Large intestine (tissue), 3 donors: ENCODE measurements at regions not wholly inside any gene's neighbourhood (a gene's known extent, or its start where the extent isn't known, plus 50 kb on each side); places are given as distances from the start of the nearest gene placed in this dataset.
"Not testable (repeated sequence)": the region's sequence is repeated elsewhere in the genome, so short reads cannot be mapped to it uniquely, and the experiment has no call there.

Source experiments
- DNase-seq, 2 donors: peaks; one replicate each; pipeline versions ENCODE4 v3.0.0 to v3.0.0-alpha.2; 2013
- H3K27ac ChIP-seq: one replicate; pipeline ENCODE4 v1.5.1; 2013; ENCODE audit warnings: low read length
- H3K27me3 ChIP-seq: 2 replicates; pipeline ENCODE4 v1.6.1; 2013; ENCODE audit warnings: low read length; ENCODE audit not compliant: control insufficient read depth, insufficient read depth
- H3K36me3 ChIP-seq: 2 replicates; pipeline ENCODE4 v1.6.1; 2013; ENCODE audit warnings: low read length; ENCODE audit not compliant: control insufficient read depth, insufficient read depth
- H3K4me1 ChIP-seq: one replicate; pipeline ENCODE4 v1.6.1; 2013; ENCODE audit warnings: low read length; ENCODE audit not compliant: control insufficient read depth, insufficient read depth
- H3K4me3 ChIP-seq: one replicate; pipeline ENCODE4 v1.5.1; 2013; ENCODE audit warnings: low read length
- H3K9me3 ChIP-seq: one replicate; pipeline ENCODE4 v1.6.1; 2013; ENCODE audit warnings: mild to moderate bottlenecking, low read depth, low read length, moderate library complexity; ENCODE audit not compliant: control insufficient read depth
- WGBS: methylation state at CpG from one replicate; pipeline ENCODE4 v1.1.5; 2013; ENCODE audit warnings: low lambda C conversion rate; ENCODE audit not compliant: insufficient coverage; 5-methylcytosine and 5-hydroxymethylcytosine counted together

DNA sequence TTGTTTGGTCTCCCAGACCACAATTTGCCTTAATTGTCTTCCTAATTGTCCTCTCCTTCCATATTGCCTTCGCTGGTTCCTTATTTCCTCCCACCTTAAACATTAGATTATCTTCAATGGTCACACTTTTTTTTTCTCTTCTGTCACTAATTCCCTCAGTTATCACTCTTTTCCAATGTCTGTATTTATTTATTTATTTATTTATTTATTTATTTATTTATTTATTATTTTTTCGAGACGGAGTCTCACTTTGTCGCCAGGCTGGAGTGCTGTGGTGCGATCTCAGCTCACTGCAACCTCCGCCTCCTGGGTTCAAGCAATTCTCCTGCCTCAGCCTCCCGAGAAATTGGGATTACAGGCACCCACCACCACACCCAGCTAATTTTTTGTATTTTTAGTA, 426.8 kb downstream of the ARL4A start:
- not testable (repeated sequence) for H3K36me3 ChIP-seq, H3K4me3 ChIP-seq, H3K27me3 ChIP-seq, H3K27ac ChIP-seq, H3K4me1 ChIP-seq, DNase-seq, H3K9me3 ChIP-seq
- 94% methylated on average over 4 of the region's 7 CpGs for WGBS

DNA sequence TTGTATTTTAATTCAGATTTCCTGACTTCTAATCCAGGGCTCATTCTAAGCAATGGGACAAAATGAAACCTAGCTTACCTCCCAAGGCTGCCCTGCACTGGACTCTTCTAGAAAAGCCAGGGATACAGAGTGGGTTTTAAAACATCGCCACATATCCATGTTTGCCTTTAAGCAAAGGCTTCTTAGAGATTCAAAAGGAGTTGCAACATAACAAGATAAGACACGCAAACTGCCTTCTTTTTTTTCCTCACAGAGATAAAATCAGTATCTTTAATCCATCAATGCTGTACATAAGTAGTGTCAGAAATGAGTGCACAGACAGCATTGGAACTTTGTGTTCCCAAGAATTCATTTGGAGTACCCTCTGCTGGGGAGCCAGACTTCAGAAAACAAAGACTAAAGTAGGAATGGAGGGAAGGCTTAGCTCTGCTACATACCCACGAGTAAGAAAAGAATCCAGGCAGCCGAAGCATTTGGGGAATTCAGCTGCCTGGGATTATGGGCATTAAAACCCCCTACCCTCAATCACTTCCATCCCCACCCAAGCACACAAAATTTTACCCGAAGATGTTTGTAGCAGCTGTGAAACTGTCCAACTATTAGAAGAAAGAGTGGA, 427.8 kb downstream of the ARL4A start:
- no peak for DNase-seq
- WGBS = no CpG with 5 or more reads among the region's 5 CpGs
- H3K4me1 ChIP-seq = no peaks in the 10 kb centered on the region
- no peaks in the 10 kb centered on the region for H3K27me3 ChIP-seq
- H3K27ac ChIP-seq = no peak overlapping the region
- no peak overlapping the region for H3K4me3 ChIP-seq
- no peaks in the 10 kb centered on the region for H3K9me3 ChIP-seq
- no peaks in the 10 kb centered on the region for H3K36me3 ChIP-seq

DNA sequence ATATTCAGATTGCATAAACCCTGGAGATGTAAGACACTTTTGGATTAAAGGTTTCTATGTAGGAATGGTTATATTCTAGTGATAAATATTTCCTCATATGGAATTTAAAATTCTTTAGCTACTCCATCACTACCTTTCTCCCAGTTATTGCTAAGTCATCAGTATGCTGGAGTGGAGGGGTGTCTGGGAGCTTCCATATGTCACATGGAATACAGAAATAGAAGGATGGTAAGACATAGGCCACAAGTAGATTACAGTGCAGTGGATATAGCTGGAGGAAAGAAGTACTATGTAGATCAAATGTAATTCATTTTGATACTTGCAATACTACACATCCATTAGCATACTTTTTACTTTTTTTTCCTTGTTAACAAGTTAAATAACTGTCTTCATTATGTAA, 428.4 kb downstream of the ARL4A start:
- no peak overlapping the region for H3K4me3 ChIP-seq
- no peaks in the 10 kb centered on the region for H3K4me1 ChIP-seq
- no peaks in the 10 kb centered on the region for H3K27me3 ChIP-seq
- H3K27ac ChIP-seq = no peak overlapping the region
- no peaks in the 10 kb centered on the region for H3K36me3 ChIP-seq
- no peaks in the 10 kb centered on the region for H3K9me3 ChIP-seq
- no peak for DNase-seq

DNA sequence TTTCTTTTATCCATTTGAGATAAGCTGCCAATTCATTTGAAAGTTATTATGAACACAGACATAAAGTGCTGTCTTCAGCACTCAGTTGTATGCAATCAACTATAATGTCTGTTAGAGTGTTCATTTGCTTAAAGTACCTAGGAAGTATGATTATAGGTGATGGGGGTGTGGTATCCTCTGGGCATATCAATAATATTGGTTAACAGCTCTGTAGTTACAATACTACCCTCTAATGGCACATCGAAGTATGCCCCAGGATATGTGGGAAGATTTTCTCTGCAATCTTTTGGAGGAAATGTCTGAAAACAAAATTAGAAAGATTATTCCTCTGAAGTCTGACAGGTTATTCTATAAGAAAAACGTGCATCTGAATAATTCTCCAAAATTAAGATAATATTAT, 429.7 kb downstream of the ARL4A start:
- no peaks in the 10 kb centered on the region for H3K27me3 ChIP-seq
- H3K4me3 ChIP-seq = no peak overlapping the region
- WGBS = 60% methylated on average over 1 of the region's 2 CpGs
- H3K36me3 ChIP-seq = no peaks in the 10 kb centered on the region
- no peaks in the 10 kb centered on the region for H3K4me1 ChIP-seq
- no peak overlapping the region for H3K27ac ChIP-seq
- DNase-seq = no peak
- no peaks in the 10 kb centered on the region for H3K9me3 ChIP-seq

DNA sequence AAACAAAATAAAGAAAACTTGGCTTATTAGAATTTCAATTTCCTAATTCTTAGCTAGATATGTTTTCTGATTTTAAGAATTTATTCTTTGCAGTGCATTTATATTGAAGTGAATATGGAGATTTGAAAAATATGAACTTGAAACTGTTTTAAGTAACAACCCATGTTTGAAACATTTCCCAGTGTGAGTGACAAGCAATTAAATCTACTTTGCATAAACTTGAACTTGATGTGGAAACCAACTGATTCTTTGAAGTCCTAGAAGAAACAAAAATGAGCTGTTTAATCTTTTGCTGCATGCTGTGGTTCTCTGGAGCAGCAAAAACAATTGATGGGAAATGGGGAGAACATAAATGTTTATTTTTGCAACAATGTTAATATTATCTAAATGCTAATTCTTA, 430.2 kb downstream of the ARL4A start:
- no peaks in the 10 kb centered on the region for H3K9me3 ChIP-seq
- H3K27ac ChIP-seq = no peak overlapping the region
- no peak overlapping the region for H3K4me3 ChIP-seq
- no peak for DNase-seq
- H3K4me1 ChIP-seq = no peaks in the 10 kb centered on the region
- H3K27me3 ChIP-seq = no peaks in the 10 kb centered on the region
- H3K36me3 ChIP-seq = no peaks in the 10 kb centered on the region

DNA sequence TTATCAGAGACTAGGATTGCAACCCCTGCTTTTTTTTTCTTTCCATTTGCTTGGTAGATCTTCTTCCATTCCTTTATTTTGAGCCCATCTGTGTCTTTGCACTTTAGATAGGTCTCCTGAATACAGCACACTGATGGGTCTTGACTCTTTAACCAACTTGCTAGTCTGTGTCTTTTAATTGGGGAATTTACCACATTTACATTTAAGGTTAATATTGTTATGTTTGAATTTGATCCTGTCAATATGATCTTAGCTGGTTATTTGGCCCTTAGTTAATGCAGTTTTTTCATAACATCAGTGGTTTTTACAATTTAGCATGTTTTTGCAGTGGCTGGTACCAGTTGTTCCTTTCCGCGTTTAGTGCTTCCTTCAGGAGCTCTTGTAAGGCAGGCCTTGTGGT, 437.2 kb downstream of the ARL4A start:
- not testable (repeated sequence) for H3K4me1 ChIP-seq, H3K9me3 ChIP-seq, H3K27me3 ChIP-seq, H3K27ac ChIP-seq, DNase-seq, H3K36me3 ChIP-seq, H3K4me3 ChIP-seq
- WGBS = no CpG with 5 or more reads among the region's 2 CpGs

DNA sequence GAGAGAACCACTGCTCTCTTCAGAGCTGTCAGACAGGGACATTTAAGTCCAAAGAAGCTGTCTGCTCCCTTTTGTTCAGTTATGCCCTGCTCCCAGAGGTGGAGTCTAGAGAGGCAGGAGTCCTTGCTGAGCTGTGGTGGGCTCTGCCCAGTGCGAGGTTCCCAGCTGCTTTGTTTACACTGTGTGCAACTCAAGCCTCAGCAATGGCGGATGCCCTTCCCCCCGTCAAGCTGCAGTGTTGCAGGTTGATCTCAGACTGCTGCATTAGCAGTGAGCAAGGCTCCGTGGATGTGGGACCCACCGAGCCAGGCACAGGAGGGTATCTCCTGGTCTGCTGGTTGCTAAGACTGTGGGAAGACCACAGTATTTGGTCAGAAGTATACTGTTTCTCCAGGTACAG, 438.9 kb downstream of the ARL4A start:
- no CpG with 5 or more reads among the region's 5 CpGs for WGBS
- Histone ChIP-seq H3K27ac (no peak overlapping the region), H3K9me3 (no peaks in the 10 kb centered on the region)

DNA sequence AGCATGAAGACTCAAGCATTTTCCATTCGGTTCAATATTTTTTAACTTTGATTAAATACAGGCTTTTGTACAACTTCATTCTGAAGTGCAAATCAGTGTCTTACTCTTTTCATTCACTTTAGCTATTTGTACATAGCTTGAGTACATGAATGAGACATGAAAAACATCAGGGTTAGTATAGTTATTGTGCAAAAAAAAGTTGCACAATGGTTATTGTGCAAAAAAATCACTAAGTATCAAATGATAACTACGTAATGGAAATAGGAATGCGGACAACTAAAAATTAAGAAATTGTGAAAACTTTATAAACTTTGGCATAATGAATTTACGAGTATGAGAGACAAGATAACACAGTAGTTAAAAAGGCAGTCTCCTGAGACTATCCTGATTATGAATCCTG, 442.9 kb downstream of the ARL4A start:
- no peak overlapping the region for H3K4me3 ChIP-seq
- H3K27me3 ChIP-seq = no peaks in the 10 kb centered on the region
- H3K9me3 ChIP-seq = no peaks in the 10 kb centered on the region
- H3K27ac ChIP-seq = no peak overlapping the region
- 93% methylated on average over 3 of the region's 4 CpGs for WGBS
- H3K4me1 ChIP-seq = no peaks in the 10 kb centered on the region
- DNase-seq = no peak
- H3K36me3 ChIP-seq = no peaks in the 10 kb centered on the region

More for the DNA sequence above, 438.9 kb downstream of the ARL4A start:
- Histone ChIP-seq H3K36me3 (no peaks in the 10 kb centered on the region), H3K4me3 (no peak overlapping the region), H3K4me1 (no peaks in the 10 kb centered on the region), H3K27me3 (no peaks in the 10 kb centered on the region)
- no peak for DNase-seq

DNA sequence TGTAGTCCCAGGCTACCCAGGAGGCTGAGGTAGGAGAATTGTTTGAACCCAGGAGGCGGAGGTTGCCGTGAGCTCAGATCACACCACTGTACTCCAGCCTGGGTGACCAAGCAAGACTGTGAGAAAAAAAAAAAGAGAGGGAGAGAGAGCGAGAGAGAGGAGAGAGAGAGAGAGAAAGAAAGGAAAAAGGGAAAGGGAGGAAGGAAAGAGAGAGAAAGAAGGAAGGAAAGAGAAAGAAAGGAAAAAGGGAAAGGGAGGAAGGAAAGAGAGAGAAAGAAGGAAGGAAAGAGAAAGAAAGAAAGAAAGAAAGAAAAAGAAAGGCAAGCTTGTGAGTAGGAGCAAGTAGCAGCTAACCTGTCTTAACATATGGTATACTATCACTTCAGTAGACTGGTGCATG, 443.5 kb downstream of the ARL4A start:
- not testable (repeated sequence) for H3K4me1 ChIP-seq, H3K27me3 ChIP-seq, H3K9me3 ChIP-seq, H3K4me3 ChIP-seq, H3K36me3 ChIP-seq, H3K27ac ChIP-seq, DNase-seq
- WGBS = 87% methylated on average over 3 of the region's 3 CpGs

DNA sequence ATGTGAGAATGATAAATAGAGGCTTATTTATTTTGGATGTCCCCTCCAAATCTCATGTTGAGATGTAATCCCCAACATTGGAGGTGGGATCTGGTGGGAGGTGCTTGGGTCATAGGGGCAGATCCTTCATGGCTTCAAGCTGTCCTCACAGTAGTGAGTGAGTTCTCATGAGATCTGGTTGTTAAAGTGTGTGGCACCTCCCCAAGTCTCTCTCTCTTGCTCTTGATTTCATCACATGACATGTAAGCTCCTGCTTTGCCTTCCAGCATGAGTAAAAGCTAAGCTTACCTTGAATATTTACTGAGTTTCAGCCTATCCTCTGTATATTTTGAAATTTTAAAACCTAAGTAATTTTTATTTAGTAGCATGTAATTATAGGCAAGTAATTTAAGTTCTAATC, 444.9 kb downstream of the ARL4A start:
- Histone ChIP-seq H3K27me3 (no peaks in the 10 kb centered on the region), H3K9me3 (no peaks in the 10 kb centered on the region), H3K27ac (no peak overlapping the region), H3K4me1 (no peaks in the 10 kb centered on the region), H3K4me3 (no peak overlapping the region), H3K36me3 (no peaks in the 10 kb centered on the region)
- DNase-seq = no peak

DNA sequence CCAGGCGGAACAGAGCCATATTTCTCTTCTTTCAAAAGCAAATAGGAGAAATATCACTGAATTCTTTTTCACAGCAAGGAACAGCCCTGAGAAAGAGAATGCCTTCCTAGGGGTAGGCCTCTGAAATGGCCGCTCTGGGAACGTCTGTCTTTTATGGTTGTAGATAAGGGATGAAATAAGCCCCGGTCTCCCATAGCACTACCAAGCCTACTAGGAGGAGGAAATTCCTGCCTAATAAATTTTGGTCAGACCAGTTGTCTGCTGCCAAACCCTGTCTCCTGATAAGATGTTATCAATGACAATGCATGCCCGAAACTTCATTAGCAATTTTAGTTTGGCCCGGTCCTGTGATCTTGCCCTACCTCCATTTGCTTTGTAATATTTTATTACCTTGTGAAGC, 448.9 kb downstream of the ARL4A start:
- H3K27ac ChIP-seq, H3K4me1 ChIP-seq, H3K27me3 ChIP-seq, H3K36me3 ChIP-seq, H3K9me3 ChIP-seq, H3K4me3 ChIP-seq, DNase-seq: not testable (repeated sequence)
- no CpG with 5 or more reads among the region's 6 CpGs for WGBS
